ENCODE measurements at regions not wholly inside any gene's neighbourhood (a gene's known extent, or its start where the extent isn't known, plus 50 kb on each side); places are given as distances from the start of the nearest gene placed in this dataset.

DNA sequence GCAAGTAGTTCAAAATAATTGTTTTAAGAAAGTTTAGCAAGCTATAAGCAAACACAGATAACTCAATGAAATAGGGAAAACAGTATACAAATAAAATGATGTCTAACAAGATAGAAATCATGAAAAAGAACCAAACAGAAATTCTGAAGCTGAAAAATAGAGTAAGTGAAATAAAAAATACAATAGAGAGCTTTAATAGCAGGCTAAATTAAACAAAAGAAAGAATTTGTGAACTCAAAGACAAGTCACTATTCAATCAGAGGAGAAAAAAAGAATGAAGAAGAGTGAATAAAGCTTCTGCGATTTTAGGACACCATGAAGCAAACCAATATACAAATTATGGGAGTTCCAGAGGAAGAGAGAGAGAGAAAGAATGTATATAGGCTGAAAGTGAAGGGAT is 576.8 kb downstream of the STK39 start:
- TF ChIP-seq EZH2 (IDR thresholded peaks at IDR 0.05; ENCODE audit: insufficient read depth, poor library complexity, severe bottlenecking) (no peak), EZH2phosphoT487 (IDR thresholded peaks at IDR 0.05; ENCODE audit: insufficient read depth, low read depth) (no peak)

All from GM23248 (cell line).